Endothelial cell of umbilical vein (primary cell): ENCODE measurements at regions not wholly inside any gene's neighbourhood (a gene's known extent, or its start where the extent isn't known, plus 50 kb on each side); places are given as distances from the start of the nearest gene placed in this dataset.

Source experiments
- BruUV-seq: library from RNA; stranded (reverse); fragments of 400-500 nt; replicated peaks from 2 replicates; lab custom pipeline; 2021; lab: Mats Ljungman, UMichigan
- CTCF ChIA-PET: fragments of 300-600, 350-600 bp; sonication (Branson Sonifier 250); formaldehyde crosslinking; loops from one replicate; lab custom pipeline; 2021; ENCODE audit warnings: antibody characterized with exemption, inconsistent platforms; lab: Charles Lee
- POLR2A ChIA-PET: fragments of 300-600, 350-600 bp; sonication (Branson Sonifier 250); formaldehyde crosslinking; loops from one replicate; lab custom pipeline; 2021; ENCODE audit warnings: antibody characterized with exemption, inconsistent platforms; lab: Charles Lee
- DNase-seq: peaks from one replicate; pipeline ENCODE4 v3.0.0-alpha.2; 2011; ENCODE audit warnings: low read depth, low spot score
- FAIRE-seq: peaks from 2 replicates; lab custom pipeline; 2011; peaks lifted over from hg19 to GRCh38; lab: Jason Lieb, UNC
- H2AFZ ChIP-seq: 2 replicates; pipeline ENCODE4 v1.6.0; 2012; ENCODE audit warnings: low read depth, low read length, control low read depth, inconsistent platforms
- H3K27ac ChIP-seq: 2 replicates; pipeline ENCODE4 v1.5.1; 2011; ENCODE audit warnings: low read depth, mild to moderate bottlenecking, control low read depth, low read length, moderate library complexity; ENCODE audit not compliant: insufficient read depth
- H3K27me3 ChIP-seq, 2 experiments: 2 replicates each; pipeline versions ENCODE4 v1.6.0 to v1.6.1; 2011; ENCODE audit warnings: low read length in 2 of 2, mixed read lengths in 1 of 2; ENCODE audit not compliant: control insufficient read depth in 2 of 2, insufficient read depth in 2 of 2
- H3K36me3 ChIP-seq, 2 experiments: 2 replicates in 1 of 2; 3 replicates in 1 of 2; pipeline ENCODE4 v1.5.1; 2011; ENCODE audit warnings: low read length in 2 of 2, mild to moderate bottlenecking in 1 of 2, moderate library complexity in 1 of 2; ENCODE audit not compliant: control insufficient read depth in 2 of 2, insufficient read depth in 2 of 2; ENCODE audit errors: extremely low read depth in 1 of 2
- H3K4me1 ChIP-seq: 3 replicates; pipeline ENCODE4 v1.5.1; 2011; ENCODE audit warnings: mild to moderate bottlenecking, low read length; ENCODE audit not compliant: control insufficient read depth, insufficient read depth; ENCODE audit errors: extremely low read depth
- H3K4me2 ChIP-seq: 2 replicates; pipeline ENCODE4 v1.6.1; 2011; ENCODE audit warnings: low read length, control low read depth, mixed read lengths; ENCODE audit not compliant: insufficient read depth
- H3K4me3 ChIP-seq, 3 experiments: fragments of 200-600 bp in 1 of 3; sonication (generic), shearing (Covaris generic) in 1 of 3; replicated peaks in 1 of 3; 2 replicates each; pipeline ENCODE4 v1.5.1; 2011 to 2016; ENCODE audit warnings: control low read depth in 3 of 3, low read length in 3 of 3, mild to moderate bottlenecking in 2 of 3, inconsistent platforms in 1 of 3, low read depth in 1 of 3, moderate library complexity in 1 of 3; ENCODE audit not compliant: insufficient read depth in 1 of 3
- H3K79me2 ChIP-seq: 2 replicates; pipeline ENCODE4 v1.6.0; 2012; ENCODE audit warnings: low read length, inconsistent platforms; ENCODE audit not compliant: control insufficient read depth, insufficient read depth
- H3K9ac ChIP-seq: replicated peaks from 2 replicates; pipeline ENCODE3; 2011; ENCODE audit warnings: low read length, control low read depth; ENCODE audit not compliant: insufficient read depth; ENCODE audit errors: extremely low read depth
- H3K9me1 ChIP-seq: replicated peaks from 3 replicates; pipeline ENCODE4 v1.6.0; 2011; ENCODE audit warnings: mild to moderate bottlenecking, low read length; ENCODE audit not compliant: control insufficient read depth, insufficient read depth; ENCODE audit errors: extremely low read depth
- H3K9me3 ChIP-seq: replicated peaks from 2 replicates; pipeline ENCODE4 v1.5.1; 2012; ENCODE audit warnings: low read length, inconsistent platforms; ENCODE audit not compliant: control insufficient read depth, insufficient read depth
- H4K20me1 ChIP-seq: replicated peaks from 2 replicates; pipeline ENCODE3; 2011; ENCODE audit warnings: mild to moderate bottlenecking, low read length; ENCODE audit not compliant: control insufficient read depth, insufficient read depth; ENCODE audit errors: extremely low read depth
- EZH2 ChIP-seq: IDR thresholded peaks from 2 replicates; pipeline ENCODE4 v1.6.1; 2012; ENCODE audit warnings: borderline replicate concordance, low read depth, mild to moderate bottlenecking, moderate library complexity, low read length, inconsistent platforms; ENCODE audit not compliant: severe bottlenecking
- FOS ChIP-seq: IDR thresholded peaks from 2 replicates; pipeline ENCODE4 v1.6.1; 2011; ENCODE audit warnings: mild to moderate bottlenecking, low read length, moderate library complexity, borderline replicate concordance; ENCODE audit not compliant: insufficient read depth
- GATA2 ChIP-seq: IDR thresholded peaks from 2 replicates; pipeline ENCODE4 v1.7.0; 2011; ENCODE audit warnings: low read depth, mild to moderate bottlenecking, moderate library complexity, mixed read lengths, low read length; ENCODE audit not compliant: insufficient read length, insufficient read depth
- JUN ChIP-seq: IDR thresholded peaks from 2 replicates; pipeline ENCODE4 v1.6.1; 2011; ENCODE audit warnings: borderline replicate concordance, low read depth; ENCODE audit not compliant: insufficient read length, insufficient read depth
- MYC ChIP-seq: IDR thresholded peaks from one replicate; pipeline ENCODE4 v1.6.1; 2011; ENCODE audit warnings: mild to moderate bottlenecking, low read depth, low read length
- POLR2A ChIP-seq: IDR thresholded peaks from 2 replicates; pipeline ENCODE4 v1.6.1; 2012; ENCODE audit warnings: low read depth, mild to moderate bottlenecking, control low read depth, low read length
- POLR2AphosphoS5 ChIP-seq: IDR thresholded peaks from 2 replicates; pipeline ENCODE4 v1.6.1; 2012; ENCODE audit warnings: low read depth, mild to moderate bottlenecking, control low read depth, low read length, moderate library complexity; ENCODE audit not compliant: insufficient read depth
- dilution Hi-C: fragments of 300-500 bp; cut with MboI; formaldehyde crosslinking; loops from one replicate; pipeline ENCODE4 v1.15.0; 2019; ENCODE audit warnings: low sequenced_read_pairs; ENCODE audit not compliant: extremely low pct_ligation_motif_present
- intact Hi-C: fragments of 100-400 bp; cut with micrococcal nuclease; formaldehyde crosslinking; loops from one replicate; pipeline ENCODE4 v1.10.0; 2022
- TF ChIP-seq, protein P1 (sequence below): IDR thresholded peaks from 2 replicates; pipeline ENCODE4 v1.6.1; 2011; ENCODE audit not compliant: insufficient read depth, insufficient read length
- TF ChIP-seq, protein P2 (sequence below), 2 donors: IDR thresholded peaks; 1 replicate in 1 of 2; 2 replicates in 1 of 2; pipeline ENCODE4 v1.5.1; 2011; ENCODE audit warnings: low read length in 2 of 2, mild to moderate bottlenecking in 2 of 2, moderate library complexity in 2 of 2, control low read depth in 1 of 2, inconsistent platforms in 1 of 2, low read depth in 1 of 2; ENCODE audit not compliant: insufficient read depth in 1 of 2; ENCODE audit errors: extremely low read depth in 1 of 2

DNA sequence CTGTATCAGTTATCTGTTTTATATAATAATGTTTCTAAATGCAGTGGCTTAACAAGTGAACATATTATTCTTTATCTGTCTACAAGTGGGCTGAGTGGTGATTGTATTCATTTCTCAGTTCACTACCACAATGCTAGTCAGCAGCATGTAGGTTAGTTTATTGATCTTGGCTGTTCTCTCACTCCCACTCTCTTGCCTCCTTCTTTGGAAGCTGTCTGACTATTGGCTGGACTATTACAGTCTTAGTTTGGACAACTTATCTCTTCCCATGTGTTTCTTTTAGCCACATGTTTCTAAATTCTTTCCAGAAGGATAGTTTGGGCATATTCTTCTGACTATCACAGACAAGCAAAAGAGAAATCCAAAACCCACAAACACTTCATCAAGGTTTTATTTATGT is 459.5 kb upstream of the AGA start:
- Histone ChIP-seq H2AFZ (no peak overlapping the region), H3K27me3 (no peaks in the 10 kb centered on the region), H3K79me2 (no peaks in the 10 kb centered on the region), H3K4me3 (no peak overlapping the region), H3K9ac (no peak overlapping the region), H3K4me2 (no peak overlapping the region), H3K27ac (no peak overlapping the region), H3K9me1 (no peaks in the 10 kb centered on the region), H3K4me1 (no peaks in the 10 kb centered on the region), H3K36me3 (no peaks in the 10 kb centered on the region), H3K9me3 (peaks cover 2% of the 10 kb centered on the region), H4K20me1 (no peaks in the 10 kb centered on the region)
- dilution Hi-C loops (no loop called here), intact Hi-C loops (no loop called here)
- FAIRE-seq: no peak
- no TSS peak for BruUV-seq
- ChIA-PET POLR2A (no interaction called here), CTCF (no interaction called here)
- TF ChIP-seq MYC (no peak), POLR2AphosphoS5 (no peak), FOS (no peak), EZH2 (no peak), GATA2 (no peak), POLR2A (no peak), JUN (no peak)
- TF ChIP-seq, protein P1, sequence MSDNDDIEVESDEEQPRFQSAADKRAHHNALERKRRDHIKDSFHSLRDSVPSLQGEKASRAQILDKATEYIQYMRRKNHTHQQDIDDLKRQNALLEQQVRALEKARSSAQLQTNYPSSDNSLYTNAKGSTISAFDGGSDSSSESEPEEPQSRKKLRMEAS: no peak
- TF ChIP-seq, protein P2, sequence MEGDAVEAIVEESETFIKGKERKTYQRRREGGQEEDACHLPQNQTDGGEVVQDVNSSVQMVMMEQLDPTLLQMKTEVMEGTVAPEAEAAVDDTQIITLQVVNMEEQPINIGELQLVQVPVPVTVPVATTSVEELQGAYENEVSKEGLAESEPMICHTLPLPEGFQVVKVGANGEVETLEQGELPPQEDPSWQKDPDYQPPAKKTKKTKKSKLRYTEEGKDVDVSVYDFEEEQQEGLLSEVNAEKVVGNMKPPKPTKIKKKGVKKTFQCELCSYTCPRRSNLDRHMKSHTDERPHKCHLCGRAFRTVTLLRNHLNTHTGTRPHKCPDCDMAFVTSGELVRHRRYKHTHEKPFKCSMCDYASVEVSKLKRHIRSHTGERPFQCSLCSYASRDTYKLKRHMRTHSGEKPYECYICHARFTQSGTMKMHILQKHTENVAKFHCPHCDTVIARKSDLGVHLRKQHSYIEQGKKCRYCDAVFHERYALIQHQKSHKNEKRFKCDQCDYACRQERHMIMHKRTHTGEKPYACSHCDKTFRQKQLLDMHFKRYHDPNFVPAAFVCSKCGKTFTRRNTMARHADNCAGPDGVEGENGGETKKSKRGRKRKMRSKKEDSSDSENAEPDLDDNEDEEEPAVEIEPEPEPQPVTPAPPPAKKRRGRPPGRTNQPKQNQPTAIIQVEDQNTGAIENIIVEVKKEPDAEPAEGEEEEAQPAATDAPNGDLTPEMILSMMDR (IDR thresholded peaks at IDR 0.05; ENCODE audit: extremely low read depth in 1 of 2, insufficient read depth in 1 of 2, low read depth in 1 of 2, low read length in 2 of 2): no peak
- DNase-seq: no peak
